Cardiac septum (tissue), 1 donor: ENCODE measurements at regions not wholly inside any gene's neighbourhood (a gene's known extent, or its start where the extent isn't known, plus 50 kb on each side); places are given as distances from the start of the nearest gene placed in this dataset.

ENCODE experiments used
- DNase-seq: peaks from one replicate; pipeline ENCODE4 v3.0.0-alpha.2; 2020; ENCODE audit warnings: low spot score
- intact Hi-C: fragments of 100-400 bp; cut with DNase I; formaldehyde crosslinking; loops from one replicate; pipeline ENCODE4 v1.14.0; 2022
- donor health status: DM: no; HTN: no; CAD: no.

DNA sequence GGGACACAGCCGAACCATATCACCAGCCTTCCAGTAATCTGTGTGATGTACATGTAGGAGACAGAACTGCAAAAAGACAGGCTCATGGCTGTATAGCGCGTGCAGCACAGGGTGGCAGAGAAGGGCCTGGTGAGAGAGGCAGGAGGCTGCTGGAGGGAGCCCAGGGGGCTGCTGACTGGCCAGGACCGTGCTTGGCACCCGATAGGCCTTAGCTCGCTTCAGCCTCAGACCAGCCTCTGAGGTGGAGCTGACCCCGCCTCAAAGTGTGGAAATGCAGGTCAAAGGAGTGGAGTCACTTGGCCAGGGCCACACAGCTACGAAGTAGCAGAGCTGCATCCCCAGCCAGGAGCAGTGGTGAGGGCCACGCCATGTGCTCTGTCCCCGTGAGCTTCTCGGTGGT is 707.6 kb downstream of the QKI start:
- no peak for DNase-seq
- intact Hi-C loops, result no loop called here

DNA sequence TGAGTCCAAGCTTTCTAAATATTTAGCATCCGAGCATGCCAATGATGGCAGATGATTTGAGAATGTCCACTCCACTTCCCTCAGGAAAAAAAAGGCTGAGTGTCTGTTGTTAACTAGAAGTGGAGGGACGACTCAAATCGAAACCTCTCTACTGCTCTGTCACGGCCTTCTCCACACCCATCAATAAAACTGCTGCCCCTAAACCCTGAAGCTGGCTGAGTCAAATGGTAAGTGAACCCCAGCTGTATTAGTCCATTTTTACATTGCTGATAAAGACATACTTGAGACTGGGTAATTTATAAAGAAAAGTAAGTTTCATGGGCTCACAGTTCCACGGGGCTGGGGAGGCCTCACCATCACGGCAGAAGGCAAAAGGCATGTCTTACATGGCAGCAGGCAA is 707.0 kb downstream of the QKI start:
- no peak for DNase-seq
- intact Hi-C loops, result no loop called here

DNA sequence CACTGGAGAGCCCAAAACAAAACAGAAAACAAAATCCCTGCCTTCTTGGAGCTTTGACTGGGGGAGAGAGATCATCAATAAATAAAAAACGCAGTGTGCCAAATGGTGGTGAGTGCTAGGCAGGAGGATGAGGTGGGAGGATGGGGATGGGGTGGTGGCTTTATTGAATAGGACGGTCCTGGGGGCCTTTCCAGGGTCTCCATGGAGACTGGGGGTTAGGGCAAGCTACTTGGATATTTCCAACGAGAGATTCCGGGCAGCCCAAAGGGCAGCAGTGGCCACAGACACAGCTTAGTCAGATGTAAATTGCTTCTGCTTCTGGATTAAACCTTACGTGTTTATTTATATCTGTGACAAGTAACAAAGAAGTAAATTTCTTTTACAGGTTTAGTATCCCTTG is 700.1 kb downstream of the QKI start:
- no peak for DNase-seq
- intact Hi-C loops, result loop anchor here (5.0 kb wide), 1 partner anchor 813 kb away; no protein-coding TSS in a partner anchor

DNA sequence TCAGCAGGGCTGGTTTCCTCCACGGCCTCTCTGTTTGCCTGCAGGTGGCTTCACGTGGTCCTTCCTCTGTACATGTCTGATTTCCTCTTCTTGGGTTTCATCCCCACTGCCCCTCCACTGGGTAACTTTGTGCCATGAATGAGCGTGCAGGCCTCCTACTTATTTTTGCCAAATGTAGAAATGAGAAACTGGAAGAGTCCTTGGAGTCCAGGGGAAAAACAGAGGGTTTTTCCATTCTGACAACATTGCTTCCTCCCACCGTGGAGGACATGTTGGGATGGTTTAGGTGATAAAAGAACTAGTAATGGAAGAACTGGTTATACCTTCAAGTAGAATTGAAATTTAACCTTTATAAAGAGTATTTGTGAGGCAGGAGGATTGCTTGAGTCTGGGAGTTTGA is 699.5 kb downstream of the QKI start:
- DNase-seq, result no peak
- intact Hi-C loops, result loop anchor here (5.0 kb wide), 1 partner anchor 813 kb away; no protein-coding TSS in a partner anchor

DNA sequence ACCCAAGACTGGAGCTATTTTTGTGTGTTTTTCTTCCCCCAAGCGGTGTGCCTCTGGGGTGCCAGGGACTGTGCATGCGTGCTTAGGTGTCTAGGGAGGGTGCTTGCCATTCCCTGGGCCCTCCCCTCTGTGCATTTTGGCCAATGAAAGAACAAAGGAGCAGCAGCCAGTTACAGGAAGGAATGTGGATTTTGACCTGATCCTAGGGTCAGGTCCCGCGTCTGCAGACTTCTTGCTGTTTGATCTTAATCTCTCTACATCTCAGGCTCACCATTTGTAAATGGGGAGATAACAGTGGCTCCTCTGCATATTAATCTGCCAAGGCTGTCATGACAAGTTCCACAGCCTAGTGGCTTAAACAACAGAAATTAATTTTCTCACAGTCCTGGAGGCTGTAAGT is 699.1 kb downstream of the QKI start:
- no peak for DNase-seq
- intact Hi-C loops, result loop anchor here (5.0 kb wide), 1 partner anchor 814 kb away; no protein-coding TSS in a partner anchor

DNA sequence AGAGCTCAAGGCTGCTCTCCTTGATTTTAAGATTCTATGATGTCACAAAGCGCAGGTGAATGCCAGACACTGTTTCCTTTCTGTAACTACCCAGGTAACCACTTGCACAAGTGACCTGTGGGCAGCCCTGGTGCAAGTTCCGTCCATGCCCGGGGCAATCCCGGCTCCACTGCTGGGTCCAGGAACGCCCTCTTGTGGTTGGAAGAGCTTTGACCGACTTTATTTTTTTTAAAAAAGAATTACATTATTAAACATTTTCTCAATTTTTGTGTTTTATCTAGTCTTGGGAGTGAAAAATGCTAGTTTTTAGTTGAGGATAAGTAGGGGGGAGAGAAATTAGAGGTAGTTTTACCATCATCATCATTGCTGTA is 695.2 kb downstream of the QKI start:
- intact Hi-C loops, result loop anchor here (1.0 to 10.0 kb wide), 8 partner anchors 43 to 927 kb away; no protein-coding TSS in a partner anchor

DNA sequence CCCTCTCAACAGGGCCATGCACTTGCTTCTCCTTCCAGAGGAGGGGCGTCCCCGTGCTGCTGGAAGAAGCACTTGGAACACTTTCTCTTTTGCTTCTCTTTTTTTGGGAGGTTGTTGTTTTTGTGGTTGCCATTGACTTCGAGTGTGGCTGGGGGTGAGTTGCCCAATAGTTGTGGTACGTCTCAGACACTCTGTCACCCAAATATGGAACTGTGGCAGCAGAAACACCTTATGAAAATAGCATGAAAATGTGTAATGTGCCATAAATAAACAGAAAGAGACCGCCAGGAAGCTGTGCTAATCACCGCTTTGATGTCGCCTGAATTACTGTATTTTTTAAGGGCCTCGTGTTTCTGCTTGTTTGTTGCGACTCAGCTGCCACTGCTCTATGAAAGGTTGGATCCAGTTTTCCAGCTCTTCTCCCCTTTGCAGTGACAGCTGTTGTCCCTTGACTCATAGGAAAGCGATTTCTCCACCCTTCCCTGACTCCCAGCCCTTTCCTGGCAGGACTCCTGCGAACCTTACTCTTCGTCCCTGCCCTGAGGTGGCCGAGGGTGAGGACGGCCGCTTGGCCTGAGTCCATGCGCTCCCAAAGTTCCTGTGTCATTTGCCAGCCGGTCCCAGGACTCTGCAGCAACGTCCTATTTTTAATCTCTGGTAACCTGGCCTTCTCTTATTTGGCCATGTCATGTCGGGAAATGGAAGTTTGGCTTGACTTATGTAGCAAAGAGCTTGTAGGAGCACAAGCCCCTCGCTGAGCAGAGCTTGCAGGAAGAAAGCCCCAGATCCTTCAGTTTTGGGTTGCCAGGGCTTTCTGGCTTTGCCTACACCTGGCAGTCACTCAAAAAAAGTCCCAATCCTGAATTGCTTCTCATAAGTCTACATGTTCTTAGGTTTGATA is 694.6 kb downstream of the QKI start:
- peak; percentile 94 for DNase-seq
- intact Hi-C loops, result loop anchor here (1.0 to 10.0 kb wide), 7 partner anchors 43 to 927 kb away; no protein-coding TSS in a partner anchor

More for the DNA sequence above, 695.2 kb downstream of the QKI start:
- DNase-seq, result no peak

DNA sequence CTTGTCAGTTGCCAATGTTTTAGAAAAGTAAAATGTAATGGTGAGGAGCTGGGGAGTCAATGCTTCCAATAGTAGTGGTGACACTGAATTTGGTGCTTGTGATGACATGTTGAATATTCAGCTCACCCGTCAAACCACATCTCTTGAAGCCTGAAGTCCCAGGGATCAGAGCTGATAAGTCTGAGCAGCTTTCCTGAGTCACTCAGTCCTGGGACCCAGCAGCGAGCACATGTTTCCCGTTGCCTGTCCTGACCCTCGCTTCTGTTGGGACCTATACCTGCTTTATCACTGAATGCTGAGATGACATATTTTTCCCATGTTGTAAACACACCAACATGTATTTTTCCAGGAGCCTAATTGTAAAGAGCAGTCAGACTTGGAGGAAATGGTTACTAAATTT is 693.6 kb downstream of the QKI start:
- intact Hi-C loops, result loop anchor here (5.0 to 10.0 kb wide), 6 partner anchors 44 to 926 kb away; no protein-coding TSS in a partner anchor
- no peak for DNase-seq

DNA sequence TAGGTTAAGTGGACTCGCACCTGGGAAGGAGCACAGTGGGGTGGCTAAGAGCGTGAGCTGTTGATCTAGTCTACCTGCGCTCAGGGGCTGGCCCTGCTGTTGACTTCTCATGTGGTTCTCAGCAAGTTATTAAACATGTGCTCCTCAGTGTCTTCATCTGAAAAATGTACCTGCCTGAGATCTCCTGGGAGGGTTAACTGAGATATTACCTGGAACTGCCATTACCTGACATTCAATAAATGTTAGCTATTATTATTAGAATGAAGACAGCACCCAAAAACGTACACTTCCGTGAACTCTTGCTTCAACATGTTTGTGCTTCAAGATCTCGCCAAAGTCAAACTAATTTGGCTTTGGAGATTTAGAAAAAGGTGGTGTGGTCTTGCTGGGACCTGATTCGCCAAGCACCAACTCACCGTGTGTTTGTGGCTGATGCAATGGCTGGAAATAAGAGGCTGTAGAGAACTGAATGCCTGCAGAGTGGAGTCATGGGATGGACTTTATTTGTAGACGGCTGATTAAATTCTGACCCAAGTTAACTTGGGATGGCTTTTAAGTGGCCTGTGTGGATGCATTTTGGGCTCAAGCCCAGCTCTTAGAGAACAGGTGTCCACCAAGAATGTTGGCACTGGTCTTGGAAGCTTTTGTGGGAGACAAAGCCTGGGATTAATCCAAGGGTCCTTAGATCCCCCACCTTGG is 692.9 kb downstream of the QKI start:
- no peak for DNase-seq
- intact Hi-C loops, result loop anchor here (2.0 to 10.0 kb wide), 9 partner anchors 45 to 925 kb away; no protein-coding TSS in a partner anchor

DNA sequence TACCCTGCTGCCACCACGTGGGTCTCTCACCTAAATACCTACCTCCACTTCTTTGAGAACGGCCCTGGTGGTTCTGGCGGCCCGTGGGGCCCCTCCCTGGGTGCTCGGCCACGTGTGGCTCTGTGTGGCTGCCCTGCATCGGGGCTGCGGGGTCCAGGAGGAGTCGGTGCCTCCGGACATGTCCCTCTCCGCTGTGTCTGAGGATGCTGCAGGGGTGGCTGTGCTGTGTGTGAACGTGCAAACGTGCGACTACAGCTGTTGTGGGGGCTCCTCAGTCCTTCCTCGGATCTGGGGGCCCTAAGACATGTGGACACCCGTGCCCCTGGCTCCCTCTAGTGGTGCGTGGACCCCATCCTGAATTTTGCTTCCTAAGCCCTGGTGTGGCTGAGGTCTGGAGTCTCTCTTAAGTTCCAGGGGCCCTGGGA is 691.8 kb downstream of the QKI start:
- DNase-seq, result peak; percentile 82
- intact Hi-C loops, result loop anchor here (2.0 to 10.0 kb wide), 9 partner anchors 46 to 924 kb away; no protein-coding TSS in a partner anchor

DNA sequence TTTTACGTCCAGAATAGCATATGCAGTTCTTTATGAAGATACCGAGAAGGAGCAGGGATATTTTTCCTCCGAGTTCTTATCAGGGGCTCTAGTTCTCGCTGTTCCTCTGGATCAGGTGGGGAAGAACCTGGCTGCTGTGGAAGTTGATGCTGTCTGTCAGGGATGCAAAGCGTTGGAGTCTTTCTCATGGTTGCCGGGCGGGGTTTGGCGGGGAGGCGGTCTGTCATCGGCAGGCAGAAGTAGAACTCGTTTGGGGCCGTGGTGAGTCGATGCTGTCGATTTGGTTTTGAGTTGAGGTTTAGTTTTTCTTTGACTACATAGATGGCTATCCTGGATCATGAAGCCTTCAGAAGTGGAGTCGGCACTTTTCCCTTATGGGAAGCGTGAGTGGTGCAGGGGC is 691.2 kb downstream of the QKI start:
- DNase-seq, result no peak
- intact Hi-C loops, result loop anchor here (2.0 to 10.0 kb wide), 9 partner anchors 47 to 923 kb away; no protein-coding TSS in a partner anchor

DNA sequence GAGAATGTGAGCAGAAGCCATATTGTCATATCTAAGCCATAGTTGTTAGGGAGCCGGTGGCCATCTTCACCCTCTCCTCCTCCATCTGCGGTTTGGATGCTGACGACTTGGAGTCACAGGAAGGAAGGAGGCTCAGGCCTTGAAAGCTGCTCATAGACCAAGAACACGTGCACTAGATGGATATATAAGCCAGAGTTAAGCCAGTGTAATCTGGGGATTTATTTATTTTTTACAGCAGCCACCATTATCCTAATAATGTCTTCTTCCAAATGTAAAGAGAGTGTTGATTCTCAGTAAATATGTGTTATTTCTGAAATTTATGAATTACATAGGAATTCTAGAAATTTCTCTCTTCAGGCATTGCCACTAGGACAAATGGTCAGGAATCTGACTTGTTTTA is 689.9 kb downstream of the QKI start:
- DNase-seq, result no peak
- intact Hi-C loops, result loop anchor here (10.0 kb wide), 1 partner anchor 270 kb away; no protein-coding TSS in a partner anchor

DNA sequence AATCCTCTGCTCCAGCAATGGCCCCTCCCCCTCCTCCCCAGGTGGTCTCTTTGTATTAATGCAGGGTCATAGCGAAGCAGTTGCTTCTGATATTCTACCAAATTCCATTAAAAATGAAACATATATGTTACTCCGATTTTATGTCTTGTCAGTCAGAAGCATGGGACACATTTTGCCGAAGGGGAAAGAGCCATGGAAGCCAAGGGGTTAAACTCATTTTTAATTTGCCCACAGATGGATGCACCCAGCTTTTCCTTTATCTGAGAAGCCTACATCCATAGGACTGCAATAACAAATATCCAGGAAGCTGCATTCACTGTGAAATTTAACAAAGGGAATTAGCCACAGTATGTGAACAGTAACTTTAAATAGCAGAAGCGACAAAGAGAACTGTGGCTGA is 688.2 kb downstream of the QKI start:
- intact Hi-C loops, result loop anchor here (10.0 kb wide), 1 partner anchor 268 kb away; no protein-coding TSS in a partner anchor
- DNase-seq, result no peak

DNA sequence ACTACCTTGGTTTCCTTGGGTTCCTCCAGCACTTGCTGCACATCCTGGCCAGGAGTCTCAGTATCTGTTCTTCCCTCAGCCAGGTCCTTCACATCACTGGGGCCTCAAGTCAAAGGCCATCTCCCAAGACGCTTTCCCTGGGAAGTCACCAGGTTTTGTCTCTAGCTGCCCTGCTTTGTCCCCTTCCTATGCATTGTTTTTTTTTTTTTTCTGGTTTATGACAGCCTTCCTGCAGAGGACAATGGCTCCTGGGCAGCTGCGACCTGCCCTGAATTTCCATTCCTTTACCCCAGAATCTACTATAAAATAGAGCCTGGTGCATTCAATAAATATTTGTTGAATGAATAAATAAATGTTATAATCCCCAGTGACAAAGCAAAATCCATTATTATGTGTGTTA is 687.3 kb downstream of the QKI start:
- intact Hi-C loops, result loop anchor here (10.0 kb wide), 1 partner anchor 267 kb away; no protein-coding TSS in a partner anchor
- DNase-seq, result no peak

DNA sequence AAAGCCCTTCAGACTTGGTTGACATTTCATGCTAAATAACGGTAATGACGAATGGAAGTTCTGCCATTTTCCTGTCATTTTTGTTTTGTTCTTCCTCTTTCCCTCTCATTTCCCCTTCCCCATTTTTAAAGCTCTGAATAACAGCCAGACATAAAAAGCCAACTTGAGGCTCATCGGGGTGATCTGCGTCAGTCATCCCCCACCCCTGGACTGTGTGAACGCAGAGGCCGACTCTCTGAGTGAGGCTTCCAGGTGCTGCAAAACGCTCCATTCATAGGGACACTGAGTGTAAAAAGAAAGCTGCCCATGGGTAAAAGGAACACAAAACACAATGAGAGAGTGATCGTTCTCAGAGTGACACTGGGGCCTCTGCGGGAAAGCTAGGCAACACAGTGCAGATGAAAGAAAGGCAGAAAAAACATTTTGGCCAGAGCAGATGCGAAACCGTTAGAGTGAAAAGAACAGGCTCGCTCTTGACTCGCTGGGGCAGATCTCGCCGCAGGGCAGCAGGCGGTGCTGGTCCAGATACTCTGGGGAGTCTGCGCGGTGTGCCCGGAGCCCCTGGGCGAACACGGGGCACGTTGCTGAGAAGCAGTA is 684.8 kb downstream of the QKI start:
- DNase-seq, result no peak
- intact Hi-C loops, result no loop called here

DNA sequence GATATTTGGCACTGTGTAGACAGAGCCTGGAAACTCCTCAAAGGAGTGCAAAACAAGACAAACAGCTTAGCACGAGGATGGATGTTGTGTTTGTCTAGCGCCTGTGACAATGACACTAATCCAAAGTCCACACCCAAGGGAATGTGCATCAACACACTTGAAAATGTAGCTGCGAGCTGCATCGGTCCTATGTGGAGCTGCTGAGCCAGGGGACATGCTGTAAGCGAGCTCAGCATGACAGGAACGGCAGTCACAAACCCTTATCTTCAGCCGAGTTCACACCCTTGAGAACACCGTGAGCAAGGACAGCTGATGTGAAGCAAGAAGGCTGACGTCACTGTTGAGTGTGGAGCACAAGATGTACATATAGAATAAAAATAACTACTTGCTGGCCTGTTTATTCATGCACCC is 684.3 kb downstream of the QKI start:
- intact Hi-C loops, result no loop called here
- DNase-seq, result no peak

DNA sequence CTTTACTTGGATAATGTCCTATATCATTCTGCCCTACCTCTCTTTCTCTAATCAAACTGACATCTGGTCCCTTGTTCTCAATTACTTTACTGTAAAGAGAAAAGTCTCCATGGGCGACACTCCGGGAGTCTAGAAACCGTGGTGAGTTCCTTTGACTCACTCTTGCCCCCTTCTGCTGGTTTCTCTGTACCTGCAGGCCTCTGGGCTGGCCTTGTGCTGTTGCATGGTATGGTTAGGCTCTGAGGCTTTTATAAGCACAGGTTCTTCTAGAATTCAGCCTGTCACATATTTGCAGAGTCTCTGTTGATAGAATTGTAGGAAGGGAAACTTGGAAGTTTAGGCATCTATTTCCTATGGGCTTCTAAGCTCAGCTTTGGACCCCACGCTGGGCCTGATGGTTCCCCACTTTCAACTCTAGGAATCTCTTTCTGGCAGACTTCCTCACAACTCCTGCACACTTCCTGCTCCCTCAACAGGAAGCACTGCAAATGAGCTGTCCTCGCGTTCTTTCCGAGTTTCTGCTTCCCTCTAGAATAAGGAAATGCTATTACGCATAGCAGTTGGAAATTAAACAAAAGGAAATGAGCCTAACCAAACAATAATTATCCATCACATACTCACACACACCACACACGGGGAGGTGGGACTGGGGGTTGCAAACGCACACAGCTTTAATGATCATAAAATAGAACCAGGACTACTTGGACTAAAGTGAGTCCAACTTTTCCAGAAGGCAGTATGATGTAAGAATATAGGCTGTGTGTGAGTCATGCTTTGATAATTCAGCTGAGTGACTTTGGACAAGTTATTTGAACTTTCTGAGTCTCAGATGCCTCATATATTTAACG is 683.3 kb downstream of the QKI start:
- intact Hi-C loops, result no loop called here
- DNase-seq, result no peak

DNA sequence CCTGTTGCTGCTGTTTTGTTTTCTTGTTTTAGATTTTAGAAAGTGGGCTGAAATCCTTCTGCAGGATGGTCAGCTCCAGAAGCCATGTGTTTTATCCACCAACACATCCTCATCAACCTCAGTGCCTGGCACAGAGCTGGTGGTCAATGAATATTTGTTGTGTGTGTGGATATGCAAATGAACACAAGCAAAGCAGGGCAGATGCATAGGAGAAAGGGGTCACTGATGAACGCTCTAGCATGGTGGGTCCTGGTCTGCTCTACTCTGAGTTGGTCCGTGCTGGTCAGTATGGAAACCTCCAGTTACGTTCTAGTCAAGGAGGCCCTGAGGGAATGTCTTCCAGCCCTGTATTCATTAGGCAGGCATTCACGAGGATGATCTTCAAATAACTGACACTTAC is 682.5 kb downstream of the QKI start:
- DNase-seq, result no peak
- intact Hi-C loops, result no loop called here

DNA sequence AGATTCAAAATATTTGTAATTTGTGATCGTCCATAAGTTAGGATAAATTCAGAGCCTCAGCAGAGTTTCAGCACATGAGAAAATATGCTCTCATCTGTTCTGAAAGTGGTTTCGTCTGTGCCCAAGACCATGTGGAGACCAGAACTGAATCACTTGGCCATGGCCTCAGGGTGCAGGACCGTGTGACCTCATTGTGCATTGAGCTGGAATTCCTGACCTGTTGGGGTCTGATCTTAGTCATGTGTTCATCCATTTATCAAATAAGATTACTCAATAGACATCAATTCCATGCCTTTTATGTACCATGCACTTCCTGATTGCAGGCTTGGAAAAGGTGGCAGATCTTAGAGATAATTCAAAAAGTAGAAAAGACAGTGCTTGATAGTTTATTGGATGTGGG is 680.5 kb downstream of the QKI start:
- intact Hi-C loops, result no loop called here
- no peak for DNase-seq
